ENCODE measurements at regions not wholly inside any gene's neighbourhood (a gene's known extent, or its start where the extent isn't known, plus 50 kb on each side); places are given as distances from the start of the nearest gene placed in this dataset.

DNA sequence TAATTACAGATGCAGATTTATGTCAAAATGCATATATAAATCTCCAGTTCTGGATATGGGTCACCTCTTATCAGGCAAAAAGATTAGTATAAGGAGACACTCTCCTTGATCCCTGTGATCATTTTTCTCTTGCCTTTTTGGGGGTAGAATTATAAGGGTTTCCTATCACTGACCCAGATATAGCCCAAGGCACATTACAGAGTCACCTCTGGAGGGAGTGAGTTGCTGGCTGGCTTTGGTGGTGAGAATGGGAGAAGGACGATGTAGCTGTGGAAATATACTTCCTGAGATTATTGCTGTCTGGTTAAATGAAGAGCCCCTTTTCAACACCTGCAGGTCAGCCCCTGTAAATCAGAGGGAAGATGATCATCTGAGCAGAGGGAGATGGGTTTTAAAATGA is 418.7 kb downstream of the MTX2 start:
- DNase-seq: no peak

DNA sequence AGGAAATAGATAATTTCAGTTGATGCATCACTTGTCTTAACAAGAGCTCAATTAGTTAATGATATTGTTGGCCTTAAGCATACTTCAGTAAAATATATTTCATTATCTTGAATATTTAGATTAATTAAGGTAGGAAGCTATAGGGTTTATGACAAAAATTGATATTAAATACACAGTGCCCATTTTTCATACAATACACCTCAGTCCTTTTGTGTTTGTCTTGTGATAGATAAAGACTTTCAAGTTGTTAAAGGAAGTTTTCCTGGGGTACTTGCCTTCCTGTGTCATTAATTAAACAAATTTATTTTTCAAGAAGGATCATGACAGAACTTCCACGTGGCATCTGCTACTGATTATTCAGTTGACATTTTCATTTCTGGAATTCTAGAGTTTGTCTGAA is 420.5 kb downstream of the MTX2 start:
- DNase-seq: no peak

DNA sequence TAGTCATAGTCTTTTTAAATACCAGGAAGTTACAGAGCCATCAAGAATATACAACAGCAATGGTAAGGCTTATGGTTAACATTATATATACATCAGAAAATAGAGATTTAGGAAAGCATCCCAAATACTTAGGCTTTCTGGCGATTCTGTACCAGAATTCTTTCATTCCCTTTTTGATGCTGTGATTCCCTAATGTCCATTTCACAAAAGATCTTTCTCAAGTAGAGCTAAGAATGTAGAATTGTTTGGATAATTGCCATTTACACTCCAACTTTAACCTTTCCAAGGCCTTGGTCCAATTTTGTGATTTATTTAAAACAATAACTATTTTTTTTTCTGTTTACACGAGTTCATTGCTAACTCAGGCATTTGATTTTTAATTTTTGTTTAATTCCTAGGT is 422.2 kb downstream of the MTX2 start:
- no peak for DNase-seq

DNA sequence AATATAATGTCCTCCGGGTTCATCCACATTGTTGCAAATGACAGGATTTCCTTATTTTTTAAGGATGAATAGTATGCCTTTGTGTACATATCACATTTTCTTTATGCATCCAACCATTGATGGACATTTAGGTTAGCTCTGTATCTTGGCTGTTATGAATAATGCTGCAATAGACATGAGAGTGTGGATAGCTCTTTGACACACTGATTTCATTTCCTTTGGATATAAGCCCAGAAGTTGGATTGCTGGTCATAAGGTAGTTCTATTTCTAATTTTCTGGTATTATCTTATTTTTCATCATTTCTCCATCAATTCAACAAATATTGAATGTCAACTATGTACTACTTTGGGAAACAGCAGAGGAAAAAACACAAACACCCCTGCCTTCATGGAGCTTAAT is 423.3 kb downstream of the MTX2 start:
- DNase-seq: no peak

DNA sequence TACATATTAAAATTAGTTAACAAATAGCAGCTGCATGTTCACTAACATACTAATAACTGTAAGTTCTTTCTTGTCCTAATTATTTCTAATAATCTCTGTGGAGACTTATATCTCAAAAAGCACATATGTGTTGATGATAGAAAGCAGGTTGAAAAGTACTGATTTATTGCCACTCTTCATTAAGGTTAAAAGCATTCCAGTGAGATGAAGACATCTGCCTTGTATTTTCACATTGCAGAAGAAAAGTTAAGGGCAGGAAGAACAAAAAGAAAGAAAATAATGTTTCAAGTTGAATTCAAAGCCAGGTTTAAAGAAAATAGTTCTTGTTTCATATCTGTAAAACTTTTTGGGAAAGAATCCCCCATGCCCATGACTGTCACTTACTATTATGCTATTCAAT is 429.9 kb downstream of the MTX2 start:
- no peak for DNase-seq

DNA sequence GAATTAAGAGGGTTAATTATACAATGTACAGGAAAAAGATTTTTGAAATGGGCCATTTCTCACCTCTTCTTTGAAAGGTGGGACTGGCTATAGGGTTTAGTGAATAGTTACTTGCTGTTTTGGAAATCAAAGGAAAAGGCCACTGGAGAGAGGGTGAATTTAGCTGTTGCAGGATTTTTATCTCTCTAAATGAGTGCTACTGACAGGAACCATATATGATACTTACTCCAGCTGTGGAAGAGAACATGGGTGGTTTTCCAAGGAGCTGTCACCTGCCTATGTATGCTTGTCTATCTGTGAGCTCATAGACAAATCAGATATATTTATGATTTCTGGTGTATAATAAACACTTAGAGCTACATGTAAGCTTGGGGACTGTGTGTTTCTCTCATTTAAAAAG is 430.4 kb downstream of the MTX2 start:
- no peak for DNase-seq

DNA sequence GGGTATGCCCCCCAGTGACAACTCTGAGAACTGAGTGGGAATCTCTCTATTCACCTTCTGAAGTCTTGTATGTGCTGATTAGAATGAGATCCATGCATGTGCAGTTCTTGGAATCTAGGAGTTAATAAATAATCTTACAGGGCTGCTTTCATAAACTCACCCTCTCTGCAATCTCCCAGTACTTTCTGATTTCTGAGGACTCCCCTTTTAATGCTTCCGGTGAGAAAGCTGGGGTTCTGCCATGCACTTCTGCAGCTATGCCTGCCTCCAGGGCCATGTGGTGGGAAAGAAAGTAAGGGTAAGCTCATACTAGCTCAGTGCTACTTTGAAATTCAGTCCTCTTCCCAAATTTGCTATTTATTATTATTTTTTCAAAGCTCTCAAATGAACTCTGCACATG is 432.9 kb downstream of the MTX2 start:
- DNase-seq: no peak

DNA sequence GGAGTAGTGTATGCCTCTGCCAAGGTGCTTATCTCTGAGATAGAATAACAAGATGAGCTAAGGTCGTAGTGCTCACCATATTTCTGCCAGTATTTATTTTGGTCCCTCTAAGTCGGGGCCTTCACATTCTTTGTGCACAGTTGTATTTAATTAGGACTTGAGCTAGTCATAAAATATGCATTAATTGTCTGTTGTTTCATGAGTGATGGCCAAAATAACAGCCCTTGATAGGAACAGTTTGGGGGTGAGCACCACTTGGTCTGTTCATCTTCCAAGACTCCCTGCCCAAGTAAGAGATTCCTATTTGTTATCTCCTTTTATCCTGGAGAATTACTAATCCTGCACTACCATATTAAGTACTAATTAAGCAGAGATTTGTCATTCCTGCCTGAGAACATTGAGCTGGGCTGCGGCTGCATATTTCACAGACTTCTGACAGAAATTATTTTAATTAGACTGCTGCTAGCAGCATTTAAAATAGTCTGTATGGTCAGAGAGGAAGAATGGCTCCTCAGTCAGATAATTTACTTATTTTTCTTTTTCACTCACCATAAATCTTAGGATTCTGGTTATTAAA is 435.1 kb downstream of the MTX2 start:
- no peak for DNase-seq

DNA sequence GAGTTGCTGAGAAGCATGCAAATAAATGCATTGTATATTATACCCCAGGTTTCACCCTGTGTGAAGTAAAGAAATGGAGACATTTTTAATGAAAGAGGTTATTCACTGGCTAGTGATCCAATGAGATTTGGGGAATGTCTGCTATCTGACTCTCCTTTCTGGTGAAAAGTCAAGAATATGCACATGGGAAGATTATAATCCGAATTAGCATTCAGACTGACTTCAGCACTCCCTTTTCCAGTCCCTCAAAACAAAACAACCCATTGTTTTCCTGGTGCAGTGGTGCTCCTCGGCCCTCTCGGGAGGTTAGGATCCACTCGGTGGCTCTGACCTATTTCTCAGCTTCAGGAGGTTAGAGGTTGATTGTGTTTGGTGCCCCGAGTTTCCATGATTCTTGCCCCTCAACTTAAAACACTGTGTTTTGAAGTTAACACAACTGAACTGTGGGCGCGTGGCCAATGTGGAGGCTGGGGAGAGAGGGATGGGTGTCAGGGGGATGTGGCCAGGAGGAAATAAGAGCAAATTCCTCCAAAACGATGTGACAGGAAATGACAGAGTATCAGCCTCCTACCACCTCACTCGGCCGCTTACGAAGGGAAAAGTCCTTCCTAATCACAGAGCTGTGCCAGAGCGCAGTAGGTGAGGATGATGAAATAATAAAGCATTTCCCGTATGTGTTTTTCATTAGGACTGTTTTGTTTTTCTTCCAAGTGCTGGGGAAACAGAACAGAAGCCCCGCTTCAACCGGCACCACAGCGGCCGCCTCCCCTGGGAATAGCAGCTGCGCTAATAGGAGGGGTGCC is 440.1 kb downstream of the MTX2 start:
- DNase-seq: no peak

DNA sequence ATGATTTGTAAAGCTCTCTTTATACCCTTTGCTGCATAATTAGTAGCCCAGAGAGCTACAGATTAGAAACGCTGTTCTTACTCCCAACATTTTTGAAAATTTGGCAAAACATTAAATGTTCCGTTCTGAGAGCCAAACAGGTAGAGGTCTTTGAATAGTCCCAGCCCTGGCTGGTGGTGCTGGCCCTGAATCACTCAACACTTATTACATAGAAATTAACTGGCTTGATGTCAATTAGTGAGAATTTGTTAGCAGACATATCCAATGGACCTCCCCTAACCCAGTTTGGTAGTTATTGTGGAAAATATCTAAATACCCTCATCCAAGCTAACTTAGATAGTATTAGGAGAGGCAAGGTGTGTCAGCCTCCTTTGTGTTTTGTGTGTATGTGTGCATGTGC is 440.7 kb downstream of the MTX2 start:
- no peak for DNase-seq

DNA sequence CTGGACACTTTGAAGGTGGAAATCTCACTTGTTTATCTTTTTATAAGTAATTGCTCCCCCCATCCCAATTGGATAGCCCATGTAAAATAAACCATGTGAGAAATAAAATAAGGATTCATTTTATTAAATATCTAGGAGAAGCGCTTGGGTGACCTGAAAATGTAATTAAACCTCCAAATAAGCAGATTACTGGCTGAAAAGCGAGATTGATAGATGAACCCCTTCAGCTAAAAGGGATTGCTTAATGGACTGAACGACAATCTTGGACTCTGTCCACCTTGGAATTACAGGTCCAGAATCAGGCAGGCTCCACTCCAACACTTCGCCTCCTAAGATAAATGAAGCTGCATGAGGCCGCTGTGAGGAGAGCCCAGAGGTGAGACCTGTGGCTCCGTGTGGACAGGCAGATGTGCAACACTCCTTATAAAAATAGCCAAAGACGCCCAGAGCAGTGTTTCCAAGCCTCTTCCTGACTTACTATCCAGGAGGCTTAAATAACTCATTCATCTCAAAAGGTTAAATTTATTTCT is 441.5 kb downstream of the MTX2 start:
- no peak for DNase-seq

DNA sequence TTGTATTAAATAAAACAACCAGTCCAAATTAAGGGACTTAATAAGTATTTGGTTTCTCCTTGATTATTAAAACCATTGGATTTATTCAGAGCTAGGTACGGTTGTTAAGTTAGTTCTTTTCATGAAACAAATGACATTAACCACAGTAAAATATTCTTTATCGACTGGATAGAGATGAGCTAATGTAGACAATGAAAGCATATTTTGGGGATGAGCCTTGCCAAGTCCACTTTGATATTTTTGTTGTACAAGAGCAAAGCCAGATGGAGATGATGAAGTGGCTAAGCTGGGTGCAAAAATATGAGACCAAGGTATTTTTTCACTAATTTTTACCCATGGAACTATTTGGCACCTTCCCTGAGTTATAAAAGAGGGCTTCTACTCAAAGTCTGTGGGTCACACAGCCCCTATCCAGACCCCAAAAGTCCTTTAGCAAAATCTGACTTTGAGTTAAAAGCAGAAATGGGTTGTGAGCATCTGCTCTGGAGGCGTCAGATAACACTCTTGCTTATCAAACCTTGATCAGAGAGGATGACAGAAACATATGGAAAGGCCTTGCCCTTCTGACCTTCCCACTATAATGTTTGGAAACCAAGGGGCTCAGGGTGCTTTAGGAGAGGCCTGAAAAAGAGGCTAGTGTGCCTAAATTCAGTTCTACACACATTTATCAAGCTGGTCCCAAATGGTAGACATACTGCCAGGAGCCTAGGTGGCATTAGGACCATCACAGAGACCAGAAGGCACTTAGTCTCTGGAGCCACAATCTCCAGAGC is 456.8 kb downstream of the MTX2 start:
- no peak for DNase-seq

DNA sequence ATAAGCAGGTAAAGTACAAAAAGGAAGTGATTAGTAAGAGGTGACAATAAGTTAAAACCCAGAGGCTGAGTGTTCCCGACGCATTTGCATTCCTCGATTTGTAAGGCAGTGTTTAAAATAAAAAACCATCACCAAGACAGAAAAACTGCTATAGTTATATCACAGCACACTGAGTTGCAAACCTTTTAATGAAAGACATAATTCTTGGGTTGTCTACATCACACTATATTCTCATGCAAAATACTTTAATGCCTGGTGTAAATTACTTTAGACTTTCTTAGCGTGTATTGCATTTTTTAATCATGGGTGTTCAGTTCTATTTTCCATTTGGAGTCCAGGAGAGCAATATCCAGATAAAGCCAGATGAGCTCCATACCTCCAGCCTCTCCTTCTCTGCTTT is 458.5 kb downstream of the MTX2 start:
- DNase-seq: no peak

DNA sequence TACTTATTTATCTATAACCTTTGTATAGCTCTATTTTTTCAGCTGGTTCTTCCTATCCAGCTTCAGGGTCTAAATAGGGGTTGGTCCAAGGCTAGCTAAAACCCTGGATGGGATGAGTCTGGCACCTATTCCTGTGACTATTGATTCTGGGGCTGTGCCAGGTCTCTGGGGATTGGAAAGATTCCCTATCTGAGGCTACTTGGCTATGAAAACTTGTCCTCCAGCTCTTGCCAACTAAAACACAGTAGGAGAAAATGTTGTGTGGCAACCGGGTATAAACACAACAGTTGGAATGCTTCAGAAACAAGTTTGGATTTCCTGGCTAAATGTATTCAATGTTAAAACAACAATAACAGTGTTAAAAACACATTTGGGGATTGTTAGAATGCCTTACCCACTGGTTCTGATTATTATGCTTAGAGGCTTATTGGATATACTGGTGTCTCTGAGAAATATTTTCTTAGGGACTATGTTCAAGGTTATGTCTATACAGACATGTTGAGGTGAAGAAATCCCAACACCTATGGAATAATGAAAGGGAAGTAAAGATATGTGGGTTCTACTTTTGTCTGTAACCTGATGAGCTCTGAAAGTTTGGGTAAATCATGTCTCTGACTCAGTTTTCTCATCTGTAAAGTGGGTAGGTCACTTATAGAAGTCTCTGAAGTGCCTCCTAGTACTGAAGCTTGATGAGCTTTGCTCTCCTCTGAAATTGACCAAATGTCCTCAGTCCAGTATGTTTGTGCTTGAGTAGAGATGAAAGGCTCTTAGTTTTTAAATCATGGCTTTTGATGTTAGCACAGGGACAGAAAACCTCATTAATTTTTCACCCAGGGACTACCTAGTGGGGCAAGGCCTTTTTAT is 460.7 kb downstream of the MTX2 start:
- DNase-seq: no peak

DNA sequence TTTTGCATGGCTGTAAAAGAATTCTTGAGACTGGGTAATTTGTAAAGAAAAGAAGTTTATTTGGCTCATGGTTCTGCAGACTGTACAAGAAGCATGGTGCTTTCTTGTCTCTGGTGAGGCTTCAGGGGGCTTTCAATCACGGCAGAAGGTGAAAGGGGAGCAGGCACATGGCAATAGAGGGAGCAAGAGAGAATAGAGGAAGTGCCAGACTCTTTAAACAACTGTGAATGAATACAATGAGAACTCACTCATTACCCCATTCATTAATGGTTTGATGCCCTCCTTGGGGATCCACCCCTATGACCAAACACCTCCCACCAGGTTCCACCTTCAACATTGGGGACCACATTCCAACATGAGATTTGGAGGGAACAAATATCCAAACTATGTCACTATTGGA is 463.5 kb downstream of the MTX2 start:
- no peak for DNase-seq

DNA sequence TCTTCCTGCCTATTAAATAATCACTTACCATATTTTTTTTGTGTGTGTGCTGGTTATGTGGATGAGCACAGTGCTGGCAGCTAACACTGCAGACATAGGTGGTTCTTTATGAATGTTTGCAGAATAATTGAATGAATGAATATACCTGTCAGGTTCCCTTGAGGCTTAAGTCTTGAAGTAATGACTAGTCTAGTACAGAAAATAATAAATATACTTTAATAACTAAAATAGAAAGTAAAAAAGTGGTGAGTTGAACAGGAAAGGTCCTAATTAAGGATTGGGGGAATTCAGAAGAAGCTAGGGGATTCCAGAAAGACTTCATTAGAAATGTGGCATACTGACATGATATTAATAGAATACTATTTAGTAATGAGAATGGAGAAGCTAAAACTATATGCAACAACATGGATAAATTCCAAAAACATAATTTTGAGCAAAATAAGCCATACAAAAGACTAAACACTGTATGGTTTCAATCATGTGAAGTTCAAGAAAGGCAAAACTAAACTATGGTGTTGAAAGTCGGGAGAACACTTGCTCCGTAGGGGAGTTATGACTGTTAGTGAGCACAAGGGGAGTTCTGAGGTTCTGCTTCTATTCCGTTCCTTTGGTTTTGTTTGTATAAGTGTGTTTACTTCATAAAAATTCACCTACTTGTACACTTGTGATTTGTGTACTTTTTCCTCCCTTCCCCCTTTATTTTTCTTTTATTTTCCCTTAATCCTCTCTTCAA is 464.6 kb downstream of the MTX2 start:
- DNase-seq: no peak

DNA sequence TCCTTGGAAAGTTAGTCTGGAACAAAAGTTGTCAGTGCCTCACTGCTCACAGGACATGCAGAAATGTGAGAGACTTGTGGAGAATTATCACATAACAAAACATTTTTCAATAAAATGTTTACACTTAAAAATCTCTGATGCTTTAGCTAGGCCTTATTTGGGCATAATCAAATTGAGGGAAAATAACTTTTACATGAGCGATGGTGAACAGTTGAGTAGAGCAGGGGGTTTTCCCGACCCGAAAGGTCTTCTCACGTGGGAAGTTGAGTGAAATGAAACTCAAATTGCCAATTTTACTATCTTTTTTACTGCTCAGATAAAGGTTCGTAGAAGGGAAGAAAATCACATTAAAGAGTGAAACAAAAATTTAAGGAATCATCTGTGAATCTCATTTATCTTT is 465.6 kb downstream of the MTX2 start:
- no peak for DNase-seq

DNA sequence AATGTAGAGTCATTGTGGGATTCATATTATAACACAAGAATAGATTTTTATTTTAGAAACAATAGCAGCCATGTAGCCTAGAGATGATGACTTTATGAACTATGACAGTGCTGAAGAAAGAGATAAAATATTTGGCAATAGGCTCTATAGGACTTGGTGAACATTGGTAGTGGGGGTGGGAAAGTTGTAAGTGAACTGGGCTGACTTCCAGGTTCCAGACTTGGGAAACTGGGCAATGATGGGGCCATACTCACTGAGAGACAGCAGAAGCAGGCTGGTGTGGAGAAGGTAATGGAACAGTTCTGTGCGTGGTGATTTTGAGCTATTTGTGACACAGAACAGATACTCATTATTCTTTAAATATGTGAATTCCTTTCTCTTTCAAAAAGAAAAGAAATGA is 470.3 kb upstream of the HNRNPA3 start:
- no peak for DNase-seq

DNA sequence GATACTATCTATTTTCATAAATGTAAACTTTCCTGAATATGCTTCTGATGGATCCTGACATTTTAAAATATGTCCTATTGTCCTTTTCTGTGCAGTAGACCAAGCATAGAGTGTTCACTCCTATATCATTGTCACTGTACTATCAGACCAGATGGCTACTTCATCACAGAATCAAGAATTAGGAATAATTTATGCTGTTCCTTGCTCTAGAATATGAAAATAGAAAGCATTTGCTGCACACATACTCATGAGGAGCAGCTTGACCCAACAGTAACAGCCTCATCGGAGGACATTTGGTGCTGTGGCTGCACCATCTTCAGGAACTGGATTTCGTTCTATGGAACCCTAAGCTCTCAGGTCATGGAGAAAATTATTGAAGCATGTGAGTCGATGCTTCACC is 468.9 kb upstream of the HNRNPA3 start:
- no peak for DNase-seq

DNA sequence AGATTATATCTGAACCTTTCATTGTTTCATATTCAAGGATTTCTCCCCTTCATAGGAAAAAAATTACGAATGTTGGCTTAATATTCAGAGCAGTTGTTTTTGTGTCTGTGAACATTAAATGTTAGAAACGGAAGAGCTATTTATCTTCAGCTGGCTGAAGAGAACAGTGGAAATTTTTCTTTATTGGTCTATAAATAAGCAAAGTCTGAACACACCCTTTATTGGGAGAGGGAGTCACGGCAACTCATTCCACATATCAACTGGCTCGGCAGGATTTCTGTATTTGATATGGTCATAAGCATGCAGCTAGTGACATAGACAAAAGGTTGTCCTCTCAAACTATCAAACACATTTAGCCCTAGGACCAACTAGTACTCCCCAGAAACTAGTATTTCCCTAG is 468.4 kb upstream of the HNRNPA3 start:
- DNase-seq: no peak

DNA sequence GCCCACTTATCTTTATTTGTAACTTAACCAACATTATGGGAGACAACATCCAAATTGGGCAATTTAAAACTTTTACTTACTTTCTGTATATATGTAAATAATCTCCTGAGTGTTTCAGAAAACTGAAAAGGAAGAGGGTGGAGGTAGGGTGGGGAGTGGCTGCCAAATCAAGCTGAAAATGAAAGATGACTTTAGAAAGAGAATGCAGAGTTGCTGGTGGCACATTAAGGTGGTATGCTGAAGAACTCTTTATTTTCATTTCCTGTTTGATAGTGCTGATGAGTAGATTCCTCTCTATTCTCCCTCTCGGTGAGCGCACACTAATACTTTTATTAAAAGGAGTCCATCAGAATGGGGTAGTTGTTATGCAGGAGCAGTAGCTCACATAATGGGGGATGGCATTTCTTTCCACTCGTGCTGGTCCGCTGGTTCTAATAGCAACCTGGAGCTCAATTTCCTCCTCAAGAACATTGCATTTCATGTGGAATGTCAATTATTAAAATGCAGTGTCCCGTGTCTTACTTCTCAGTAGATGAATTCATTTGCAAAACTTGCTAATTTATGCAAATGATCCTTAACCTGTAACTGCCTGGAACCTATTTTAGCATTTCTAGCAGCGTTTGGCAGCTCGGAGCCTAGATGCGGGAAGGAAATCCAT is 466.9 kb upstream of the HNRNPA3 start:
- no peak for DNase-seq

DNA sequence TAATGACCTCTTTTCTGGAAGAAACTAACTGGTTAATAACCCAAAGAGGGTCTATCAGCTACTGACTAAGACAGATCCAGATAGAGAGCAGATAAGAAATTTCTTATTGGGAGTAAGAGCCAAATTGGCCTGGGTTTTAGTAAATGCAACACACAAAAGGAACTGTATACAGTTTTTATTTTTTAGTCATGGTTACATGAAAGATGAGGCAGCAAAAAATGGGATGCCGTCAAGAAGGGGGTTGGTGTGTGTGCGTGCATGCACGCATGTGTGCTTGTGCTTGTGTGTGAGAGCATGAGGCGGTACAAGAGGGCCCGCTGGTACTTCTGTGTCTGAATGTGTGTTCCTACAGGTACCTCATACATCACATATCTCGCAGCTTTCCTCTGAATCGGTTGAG is 466.2 kb upstream of the HNRNPA3 start:
- no peak for DNase-seq
